C4-2B (cell line): ENCODE measurements at regions not wholly inside any gene's neighbourhood (a gene's known extent, or its start where the extent isn't known, plus 50 kb on each side); places are given as distances from the start of the nearest gene placed in this dataset.

Experiments used
- CTCF ChIP-seq: fragments of 450-650 bp; conservative IDR thresholded peaks from 2 replicates; pipeline ENCODE4 v1.5.1; 2017; ENCODE audit warnings: mild to moderate bottlenecking
- ZFX ChIP-seq: fragments of 450-650 bp; IDR thresholded peaks from 2 replicates; pipeline ENCODE4 v1.6.1; 2017

- TF ChIP-seq CTCF = no peak
- no peak for TF ChIP-seq ZFX
Measured at GRCh38 chr16:6558126-6558525, 774.5 kb upstream of the RBFOX1 start.
